Upper lobe of right lung (tissue), 1 donor: ENCODE measurements at regions not wholly inside any gene's neighbourhood (a gene's known extent, or its start where the extent isn't known, plus 50 kb on each side); places are given as distances from the start of the nearest gene placed in this dataset.
"Not testable (repeated sequence)": the region's sequence is repeated elsewhere in the genome, so short reads cannot be mapped to it uniquely, and the experiment has no call there.

Source experiments
- ATAC-seq: fragments of 200-7000 bp; cut with Tn5 transposase; one replicate; pipeline ENCODE4 v1.9.1; 2020; ENCODE audit warnings: mild to moderate bottlenecking, moderate library complexity
- DNase-seq: peaks from one replicate; pipeline ENCODE4 v3.0.0-alpha.2; 2020
- H3K27ac ChIP-seq: fragments of 200-600 bp; one replicate; pipeline ENCODE4 v1.8.0; 2022
- H3K27me3 ChIP-seq: fragments of 200-600 bp; one replicate; pipeline ENCODE4 v1.8.0; 2022; ENCODE audit warnings: mild to moderate bottlenecking
- H3K36me3 ChIP-seq: fragments of 200-600 bp; one replicate; pipeline ENCODE4 v1.8.0; 2022
- H3K4me1 ChIP-seq: fragments of 200-600 bp; one replicate; pipeline ENCODE4 v1.8.0; 2022
- H3K4me3 ChIP-seq: fragments of 200-600 bp; one replicate; pipeline ENCODE4 v1.8.0; 2022; ENCODE audit warnings: mild to moderate bottlenecking
- H3K9me3 ChIP-seq: fragments of 200-600 bp; one replicate; pipeline ENCODE4 v1.8.0; 2022
- intact Hi-C: fragments of 100-400 bp; cut with DNase I; formaldehyde crosslinking; loops from one replicate; pipeline ENCODE4 v1.11.0; 2022
- TF ChIP-seq, protein P1 (sequence below): fragments of 200-600 bp; IDR thresholded peaks from one replicate; pipeline ENCODE4 v1.8.0; 2022; ENCODE audit warnings: antibody characterized with exemption
- donor health status: DM: no; HTN: yes; CAD: no; lungs with severe emphysema.

DNA sequence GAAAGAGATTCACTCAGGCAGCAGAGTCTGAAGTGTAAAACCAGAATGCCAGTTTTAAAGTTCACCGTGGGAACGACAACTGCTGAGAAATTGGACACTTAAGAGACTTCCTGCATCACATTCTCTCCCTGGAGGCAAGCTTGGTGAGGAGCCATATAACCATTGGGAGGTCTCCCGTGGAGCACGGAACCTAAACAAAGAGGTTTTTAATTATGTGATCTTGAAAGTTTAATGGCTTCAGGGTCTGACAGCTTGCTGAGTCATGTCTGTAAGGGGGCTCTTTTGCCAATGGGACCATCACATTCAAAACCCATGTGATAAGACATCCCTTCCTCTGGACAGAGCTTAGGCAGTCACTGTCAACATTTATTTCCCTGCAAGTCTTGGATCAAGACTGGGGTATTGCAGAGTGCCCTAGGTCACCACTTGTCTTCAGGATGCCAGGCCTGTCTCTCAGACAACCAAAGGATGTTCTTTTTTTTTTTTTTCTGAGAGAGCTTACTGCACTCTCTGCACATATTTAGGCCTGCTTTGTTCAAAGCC lies 674.4 kb downstream of the TYW1 start:
- no peak overlapping the region for H3K4me3 ChIP-seq
- no peak for DNase-seq
- H3K9me3 ChIP-seq, result no peaks in the 10 kb centered on the region
- no peak overlapping the region for H3K27ac ChIP-seq
- no peaks in the 10 kb centered on the region for H3K27me3 ChIP-seq
- no peaks in the 10 kb centered on the region for H3K36me3 ChIP-seq
- no peak for ATAC-seq
- H3K4me1 ChIP-seq, result no peaks in the 10 kb centered on the region
- intact Hi-C loops, result no loop called here
- TF ChIP-seq, protein P1, sequence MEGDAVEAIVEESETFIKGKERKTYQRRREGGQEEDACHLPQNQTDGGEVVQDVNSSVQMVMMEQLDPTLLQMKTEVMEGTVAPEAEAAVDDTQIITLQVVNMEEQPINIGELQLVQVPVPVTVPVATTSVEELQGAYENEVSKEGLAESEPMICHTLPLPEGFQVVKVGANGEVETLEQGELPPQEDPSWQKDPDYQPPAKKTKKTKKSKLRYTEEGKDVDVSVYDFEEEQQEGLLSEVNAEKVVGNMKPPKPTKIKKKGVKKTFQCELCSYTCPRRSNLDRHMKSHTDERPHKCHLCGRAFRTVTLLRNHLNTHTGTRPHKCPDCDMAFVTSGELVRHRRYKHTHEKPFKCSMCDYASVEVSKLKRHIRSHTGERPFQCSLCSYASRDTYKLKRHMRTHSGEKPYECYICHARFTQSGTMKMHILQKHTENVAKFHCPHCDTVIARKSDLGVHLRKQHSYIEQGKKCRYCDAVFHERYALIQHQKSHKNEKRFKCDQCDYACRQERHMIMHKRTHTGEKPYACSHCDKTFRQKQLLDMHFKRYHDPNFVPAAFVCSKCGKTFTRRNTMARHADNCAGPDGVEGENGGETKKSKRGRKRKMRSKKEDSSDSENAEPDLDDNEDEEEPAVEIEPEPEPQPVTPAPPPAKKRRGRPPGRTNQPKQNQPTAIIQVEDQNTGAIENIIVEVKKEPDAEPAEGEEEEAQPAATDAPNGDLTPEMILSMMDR, result no peak

DNA sequence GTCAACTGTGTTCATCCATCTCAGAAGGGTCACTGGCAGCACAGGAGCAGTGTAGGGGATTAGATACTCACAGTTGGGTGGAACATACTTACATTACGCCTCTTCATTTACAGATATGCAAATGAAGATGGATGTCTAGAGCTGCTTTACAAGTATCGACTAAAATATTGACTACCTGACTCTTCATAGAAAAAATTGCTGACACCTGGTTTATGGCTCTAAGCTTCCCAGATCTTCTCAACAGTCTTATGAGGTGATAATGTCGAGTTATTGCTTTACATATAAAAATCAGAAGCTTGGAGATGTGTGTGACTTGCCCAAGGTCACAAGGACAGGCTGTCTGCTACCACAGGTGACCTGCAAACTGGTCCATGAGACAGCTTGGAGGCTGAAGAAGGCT lies 677.2 kb downstream of the TYW1 start:
- H3K27ac ChIP-seq, result no peak overlapping the region
- ATAC-seq, result no peak
- no peaks in the 10 kb centered on the region for H3K9me3 ChIP-seq
- intact Hi-C loops, result no loop called here
- H3K27me3 ChIP-seq, result no peaks in the 10 kb centered on the region
- H3K4me1 ChIP-seq, result no peaks in the 10 kb centered on the region
- no peaks in the 10 kb centered on the region for H3K36me3 ChIP-seq
- DNase-seq, result no peak
- no peak overlapping the region for H3K4me3 ChIP-seq
- TF ChIP-seq, protein P1, result no peak

DNA sequence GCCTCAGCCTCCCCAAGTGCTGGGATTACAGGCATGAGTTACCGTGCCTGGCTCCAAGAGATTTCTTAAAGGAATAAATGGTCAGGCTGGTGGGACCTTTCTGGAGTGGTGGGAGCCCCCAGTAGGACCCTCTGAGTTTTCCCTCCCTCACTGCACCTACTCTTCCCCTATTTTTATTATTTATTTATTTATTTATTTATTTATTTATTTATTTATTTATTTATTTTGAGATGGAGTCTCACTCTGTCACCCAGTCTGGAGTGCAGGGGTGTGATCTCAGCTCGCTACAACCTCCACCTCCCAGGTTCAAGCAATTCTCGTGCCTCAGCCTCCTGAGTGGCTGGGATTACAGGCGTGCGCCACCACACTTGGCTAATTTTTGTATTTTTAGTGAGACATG lies 678.2 kb downstream of the TYW1 start:
- DNase-seq, H3K27ac ChIP-seq, ATAC-seq, H3K4me3 ChIP-seq, H3K9me3 ChIP-seq, H3K4me1 ChIP-seq, H3K27me3 ChIP-seq, H3K36me3 ChIP-seq, intact Hi-C loops: not testable (repeated sequence)

DNA sequence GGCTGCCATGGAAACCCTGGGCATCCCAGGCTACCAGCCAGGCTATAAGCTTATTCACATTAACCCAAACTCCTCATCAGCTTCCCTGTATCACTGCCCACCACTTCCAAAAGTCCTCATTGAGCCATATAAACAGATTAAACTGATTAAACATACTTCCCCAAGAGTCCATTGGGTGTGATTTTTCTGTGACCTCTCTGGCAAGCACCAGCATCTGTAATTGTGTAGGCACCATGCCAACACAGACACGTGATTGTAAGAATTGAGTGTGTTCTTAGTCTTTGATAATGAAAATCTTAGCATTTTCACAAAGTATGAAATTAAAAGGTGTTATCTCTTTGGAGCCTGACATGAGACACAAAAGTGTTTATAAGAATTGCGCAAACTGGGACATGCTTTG lies 679.3 kb downstream of the TYW1 start:
- no peak for DNase-seq
- Histone ChIP-seq H3K9me3 (no peaks in the 10 kb centered on the region), H3K4me3 (no peak overlapping the region), H3K27me3 (no peaks in the 10 kb centered on the region), H3K4me1 (no peaks in the 10 kb centered on the region), H3K36me3 (no peaks in the 10 kb centered on the region), H3K27ac (no peak overlapping the region)
- no peak for ATAC-seq
- TF ChIP-seq, protein P1, result no peak
- intact Hi-C loops, result no loop called here

DNA sequence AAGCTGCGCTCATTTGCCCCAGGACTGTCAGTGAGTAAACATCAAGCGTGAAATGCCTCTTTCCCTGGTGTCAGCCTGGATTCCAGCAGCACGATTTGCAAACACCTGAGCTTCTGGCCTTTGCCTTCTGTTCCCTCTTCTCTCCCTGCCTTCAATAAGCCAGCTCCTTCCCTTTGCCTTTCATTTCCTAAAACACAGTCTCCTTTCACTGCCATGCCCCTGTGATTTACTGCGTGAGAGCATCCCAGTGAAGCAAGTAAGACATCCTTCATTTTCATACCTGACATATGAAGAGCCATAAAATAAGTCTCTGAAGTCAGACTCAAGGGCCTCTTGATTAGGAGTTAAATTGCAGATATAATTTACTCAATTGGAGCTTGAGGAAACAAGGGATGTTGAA lies 681.8 kb downstream of the TYW1 start:
- Histone ChIP-seq H3K9me3 (no peaks in the 10 kb centered on the region), H3K36me3 (no peaks in the 10 kb centered on the region), H3K27me3 (no peaks in the 10 kb centered on the region), H3K27ac (no peak overlapping the region), H3K4me3 (no peak overlapping the region), H3K4me1 (no peaks in the 10 kb centered on the region)
- DNase-seq, result no peak
- ATAC-seq, result no peak
- TF ChIP-seq, protein P1, result no peak
- intact Hi-C loops, result no loop called here

DNA sequence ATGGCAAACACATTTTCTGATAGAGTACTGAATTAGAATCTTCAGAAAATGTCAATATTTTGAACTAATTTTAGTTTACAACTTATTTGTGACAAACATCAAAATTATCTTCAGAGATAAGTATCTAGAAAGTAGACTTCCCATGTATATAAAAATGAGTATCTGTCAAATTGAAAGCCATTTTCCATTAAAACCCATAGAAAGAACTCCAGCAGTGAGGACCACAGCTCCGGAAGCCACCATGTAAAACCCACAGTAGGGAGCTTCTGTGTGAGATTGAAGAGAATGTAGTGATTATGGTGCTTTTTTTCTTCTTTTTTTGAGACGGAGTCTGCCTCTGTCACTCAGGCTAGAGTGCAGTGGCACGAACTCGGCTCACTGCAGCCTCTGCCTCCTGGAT lies 687.0 kb downstream of the TYW1 start:
- intact Hi-C loops, result no loop called here
- DNase-seq (no peak), ATAC-seq (no peak)
- no peak overlapping the region for H3K4me3 ChIP-seq
- H3K27ac ChIP-seq, result no peak overlapping the region
- H3K4me1 ChIP-seq, result no peaks in the 10 kb centered on the region
- H3K9me3 ChIP-seq, result no peaks in the 10 kb centered on the region
- H3K27me3 ChIP-seq, result no peaks in the 10 kb centered on the region
- TF ChIP-seq, protein P1, result no peak
- H3K36me3 ChIP-seq, result no peaks in the 10 kb centered on the region
